Smooth muscle cell (in vitro differentiated cells): ENCODE measurements at regions not wholly inside any gene's neighbourhood (a gene's known extent, or its start where the extent isn't known, plus 50 kb on each side); places are given as distances from the start of the nearest gene placed in this dataset.

Source experiments
- DNase-seq: peaks from one replicate; lab custom pipeline; 2025; ENCODE audit not compliant: unreplicated experiment; lab: John Stamatoyannopoulos, UW
- H2AFZ ChIP-seq: fragments of 200-600 bp; sonication (generic); 2 replicates; pipeline ENCODE4 v1.6.0; 2016; ENCODE audit warnings: antibody characterized with exemption, low read depth, mild to moderate bottlenecking
- H3F3A ChIP-seq: fragments of 200-600 bp; sonication (generic); 2 replicates; pipeline ENCODE4 v1.6.0; 2017; ENCODE audit warnings: antibody characterized with exemption, low read depth
- H3K27ac ChIP-seq: fragments of 200-600 bp; sonication (generic); 2 replicates; pipeline ENCODE4 v1.5.1; 2016; ENCODE audit warnings: low read depth, mild to moderate bottlenecking
- H3K27me3 ChIP-seq: fragments of 200-600 bp; sonication (generic); 2 replicates; pipeline ENCODE4 v1.6.1; 2016; ENCODE audit warnings: low read depth, mild to moderate bottlenecking
- H3K36me3 ChIP-seq: fragments of 200-600 bp; sonication (generic); 2 replicates; pipeline ENCODE4 v1.5.1; 2016; ENCODE audit warnings: low read depth
- H3K4me1 ChIP-seq: fragments of 200-600 bp; sonication (generic); 2 replicates; pipeline ENCODE4 v1.5.1; 2016; ENCODE audit warnings: low read depth
- H3K4me2 ChIP-seq: fragments of 200-600 bp; sonication (generic); 2 replicates; pipeline ENCODE4 v1.6.0; 2016; ENCODE audit warnings: mild to moderate bottlenecking
- H3K4me3 ChIP-seq: fragments of 200-600 bp; sonication (generic); 2 replicates; pipeline ENCODE4 v1.5.1; 2016; ENCODE audit warnings: mild to moderate bottlenecking
- H3K79me2 ChIP-seq: fragments of 200-600 bp; sonication (generic); 2 replicates; pipeline ENCODE4 v1.6.0; 2016; ENCODE audit warnings: low read depth, mild to moderate bottlenecking
- H3K9ac ChIP-seq: fragments of 200-600 bp; sonication (generic); 2 replicates; pipeline ENCODE4 v1.6.0; 2016; ENCODE audit warnings: low read depth
- H3K9me3 ChIP-seq: fragments of 200-600 bp; sonication (generic); replicated peaks from 2 replicates; pipeline ENCODE4 v1.5.1; 2016; ENCODE audit warnings: low read depth
- H4K20me1 ChIP-seq: fragments of 200-600 bp; sonication (generic); 2 replicates; pipeline ENCODE4 v1.6.0; 2016; ENCODE audit warnings: low read depth
- WGBS: methylation state at CpG from one replicate; pipeline ENCODE4 v1.1.7; 2016; ENCODE audit warnings: low lambda C conversion rate; 5-methylcytosine and 5-hydroxymethylcytosine counted together
- TF ChIP-seq, protein P1 (sequence below): fragments of 200-600 bp; sonication (generic); IDR thresholded peaks from 2 replicates; pipeline ENCODE4 v1.5.1; 2017; ENCODE audit warnings: borderline replicate concordance, mild to moderate bottlenecking, antibody characterized with exemption; ENCODE audit not compliant: insufficient read depth, poor library complexity, severe bottlenecking

- peak; percentile 12 for DNase-seq
- no peak overlapping the region for H3K4me2 ChIP-seq
- H2AFZ ChIP-seq: no peak overlapping the region
- no peaks in the 10 kb centered on the region for H3K9me3 ChIP-seq
- TF ChIP-seq, protein P1, sequence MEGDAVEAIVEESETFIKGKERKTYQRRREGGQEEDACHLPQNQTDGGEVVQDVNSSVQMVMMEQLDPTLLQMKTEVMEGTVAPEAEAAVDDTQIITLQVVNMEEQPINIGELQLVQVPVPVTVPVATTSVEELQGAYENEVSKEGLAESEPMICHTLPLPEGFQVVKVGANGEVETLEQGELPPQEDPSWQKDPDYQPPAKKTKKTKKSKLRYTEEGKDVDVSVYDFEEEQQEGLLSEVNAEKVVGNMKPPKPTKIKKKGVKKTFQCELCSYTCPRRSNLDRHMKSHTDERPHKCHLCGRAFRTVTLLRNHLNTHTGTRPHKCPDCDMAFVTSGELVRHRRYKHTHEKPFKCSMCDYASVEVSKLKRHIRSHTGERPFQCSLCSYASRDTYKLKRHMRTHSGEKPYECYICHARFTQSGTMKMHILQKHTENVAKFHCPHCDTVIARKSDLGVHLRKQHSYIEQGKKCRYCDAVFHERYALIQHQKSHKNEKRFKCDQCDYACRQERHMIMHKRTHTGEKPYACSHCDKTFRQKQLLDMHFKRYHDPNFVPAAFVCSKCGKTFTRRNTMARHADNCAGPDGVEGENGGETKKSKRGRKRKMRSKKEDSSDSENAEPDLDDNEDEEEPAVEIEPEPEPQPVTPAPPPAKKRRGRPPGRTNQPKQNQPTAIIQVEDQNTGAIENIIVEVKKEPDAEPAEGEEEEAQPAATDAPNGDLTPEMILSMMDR: peak; percentile 91
- no peaks in the 10 kb centered on the region for H3F3A ChIP-seq
- no peak overlapping the region for H3K27ac ChIP-seq
- no peaks in the 10 kb centered on the region for H4K20me1 ChIP-seq
- no peaks in the 10 kb centered on the region for H3K36me3 ChIP-seq
- WGBS: 46% methylated on average over 23 of the region's 25 CpGs
- no peak overlapping the region for H3K9ac ChIP-seq
- no peaks in the 10 kb centered on the region for H3K4me1 ChIP-seq
- peaks cover 35% of the 10 kb centered on the region for H3K27me3 ChIP-seq
- H3K4me3 ChIP-seq: no peak overlapping the region
- no peaks in the 10 kb centered on the region for H3K79me2 ChIP-seq
Measured at GRCh38 chr20:60210779-60211617, 252.8 kb downstream of the CDH26 start.

DNA sequence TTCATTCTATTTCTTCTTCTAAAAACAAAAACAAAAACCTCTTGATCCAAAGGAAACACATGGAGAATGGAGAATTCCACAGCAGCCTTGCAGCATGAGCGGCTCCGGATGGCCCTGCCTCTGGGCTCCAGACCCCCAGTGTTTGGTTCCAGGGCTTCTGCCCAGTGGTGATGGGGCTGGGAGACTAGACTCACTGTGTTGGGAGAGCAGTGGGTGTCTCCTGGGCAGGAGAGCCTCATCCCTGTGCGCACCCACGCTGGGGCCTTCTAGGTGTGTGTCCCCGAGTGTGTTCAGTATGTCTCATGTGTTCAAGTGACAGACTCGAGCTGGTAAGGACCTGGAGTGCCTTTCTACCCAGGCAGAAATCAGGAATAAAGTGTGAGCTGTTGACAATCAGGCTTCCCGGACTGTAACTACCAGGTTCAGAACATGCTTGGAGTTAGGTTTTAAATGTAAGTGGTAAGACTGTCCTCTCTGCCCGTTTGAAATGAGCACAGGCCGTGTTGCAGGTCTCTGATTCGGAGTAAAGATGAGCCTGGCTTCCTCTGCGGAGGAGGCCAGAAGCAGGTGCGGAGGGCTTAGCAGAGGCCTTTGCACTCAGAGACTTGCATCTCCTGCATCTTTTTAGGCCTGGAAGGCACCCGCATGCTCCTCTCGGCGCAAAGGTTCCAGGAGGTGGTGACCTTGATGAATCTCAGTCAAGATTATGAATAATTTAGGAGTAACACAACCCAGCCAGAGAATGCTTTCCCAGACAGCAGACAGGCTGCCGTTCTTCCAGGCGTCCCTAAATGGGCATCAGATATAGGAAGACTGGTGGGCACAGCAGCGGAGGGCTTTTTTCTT lies 253.6 kb downstream of the CDH26 start:
- 91% methylated on average over 18 of the region's 18 CpGs for WGBS
- Histone ChIP-seq H2AFZ (no peak overlapping the region), H4K20me1 (no peaks in the 10 kb centered on the region), H3K4me1 (no peaks in the 10 kb centered on the region), H3K36me3 (no peaks in the 10 kb centered on the region), H3K9ac (no peak overlapping the region), H3K4me2 (no peak overlapping the region), H3K27me3 (peaks cover 41% of the 10 kb centered on the region), H3K4me3 (no peak overlapping the region), H3K79me2 (no peaks in the 10 kb centered on the region), H3K27ac (no peak overlapping the region), H3F3A (no peaks in the 10 kb centered on the region), H3K9me3 (no peaks in the 10 kb centered on the region)
- DNase-seq: no peak
- TF ChIP-seq, protein P1: no peak

GRCh38 chr20:60212695-60213094 lies 254.5 kb downstream of the CDH26 start:
- DNase-seq: no peak
- H3K9ac ChIP-seq: no peak overlapping the region
- no peaks in the 10 kb centered on the region for H3K9me3 ChIP-seq
- no peak overlapping the region for H3K27ac ChIP-seq
- H3K4me3 ChIP-seq: no peak overlapping the region
- no peaks in the 10 kb centered on the region for H4K20me1 ChIP-seq
- no peaks in the 10 kb centered on the region for H3K79me2 ChIP-seq
- H3K4me2 ChIP-seq: no peak overlapping the region
- no peak overlapping the region for H2AFZ ChIP-seq
- H3K36me3 ChIP-seq: no peaks in the 10 kb centered on the region
- TF ChIP-seq, protein P1: no peak
- H3F3A ChIP-seq: no peaks in the 10 kb centered on the region
- H3K4me1 ChIP-seq: no peaks in the 10 kb centered on the region
- peaks cover 50% of the 10 kb centered on the region for H3K27me3 ChIP-seq
- WGBS: 95% methylated on average over 3 of the region's 3 CpGs
